ENCODE measurements at regions not wholly inside any gene's neighbourhood (a gene's known extent, or its start where the extent isn't known, plus 50 kb on each side); places are given as distances from the start of the nearest gene placed in this dataset.

GRCh38 chr3:127462111-127462655 is 128.3 kb downstream of the TPRA1 start:
- no peak for TF ChIP-seq CTCF (IDR thresholded peaks at IDR 0.05)
- TF ChIP-seq POLR2A (IDR thresholded peaks at IDR 0.05): no peak

Data from uterus (tissue), 2 donors.